H9 (cell line): ENCODE measurements at regions not wholly inside any gene's neighbourhood (a gene's known extent, or its start where the extent isn't known, plus 50 kb on each side); places are given as distances from the start of the nearest gene placed in this dataset.
"Not testable (repeated sequence)": the region's sequence is repeated elsewhere in the genome, so short reads cannot be mapped to it uniquely, and the experiment has no call there.

ENCODE experiments used
- DNase-seq: peaks from one replicate; pipeline ENCODE4 v3.0.0-alpha.2; 2017
- H2AFZ ChIP-seq: one replicate; pipeline ENCODE4 v1.6.1; 2013; ENCODE audit warnings: mild to moderate bottlenecking, low read length, control low read depth, moderate library complexity
- H2AK5ac ChIP-seq: 2 replicates; pipeline ENCODE4 v1.6.1; 2013; ENCODE audit warnings: low read length, control low read depth, mixed read lengths; ENCODE audit not compliant: insufficient read length
- H2BK120ac ChIP-seq: one replicate; pipeline ENCODE4 v1.6.1; 2013; ENCODE audit warnings: low read depth, mild to moderate bottlenecking, low read length, control low read depth, inconsistent platforms; ENCODE audit not compliant: poor library complexity, severe bottlenecking
- H2BK12ac ChIP-seq: 2 replicates; pipeline ENCODE4 v1.6.1; 2013; ENCODE audit warnings: low read length, control low read depth, mixed read lengths, low read depth; ENCODE audit not compliant: insufficient read length
- H2BK15ac ChIP-seq: 2 replicates; pipeline ENCODE4 v1.6.1; 2013; ENCODE audit warnings: low read depth, low read length, control low read depth
- H2BK20ac ChIP-seq: one replicate; pipeline ENCODE4 v1.6.1; 2013; ENCODE audit warnings: low read depth, mild to moderate bottlenecking, low read length, control low read depth, inconsistent platforms; ENCODE audit not compliant: poor library complexity, severe bottlenecking
- H2BK5ac ChIP-seq: 2 replicates; pipeline ENCODE4 v1.6.1; 2013; ENCODE audit warnings: low read length, control low read depth, mixed read lengths; ENCODE audit not compliant: insufficient read length
- H3K14ac ChIP-seq: 2 replicates; pipeline ENCODE4 v1.6.1; 2013; ENCODE audit warnings: low read length, control low read depth; ENCODE audit not compliant: insufficient read depth
- H3K18ac ChIP-seq: 2 replicates; pipeline ENCODE4 v1.6.1; 2013; ENCODE audit warnings: low read depth, mild to moderate bottlenecking, mixed read lengths, low read length, control low read depth; ENCODE audit not compliant: insufficient read length
- H3K23ac ChIP-seq: 2 replicates; pipeline ENCODE4 v1.6.1; 2013; ENCODE audit warnings: low read length, control low read depth, mixed read lengths, low read depth; ENCODE audit not compliant: insufficient read length
- H3K23me2 ChIP-seq: 2 replicates; pipeline ENCODE4 v1.6.1; 2013; ENCODE audit warnings: low read depth, mild to moderate bottlenecking, mixed read lengths, low read length, control low read depth; ENCODE audit not compliant: insufficient read length, poor library complexity, severe bottlenecking
- H3K27ac ChIP-seq: 2 replicates; pipeline ENCODE4 v1.5.1; 2013; ENCODE audit warnings: low read length, control low read depth, mixed read lengths, low read depth; ENCODE audit not compliant: insufficient read length
- H3K27me3 ChIP-seq: 2 replicates; pipeline ENCODE4 v1.6.1; 2013; ENCODE audit warnings: low read length, control low read depth, inconsistent platforms; ENCODE audit not compliant: insufficient read depth
- H3K4ac ChIP-seq: 2 replicates; pipeline ENCODE4 v1.6.1; 2013; ENCODE audit warnings: low read depth, mild to moderate bottlenecking, control low read depth, inconsistent platforms, low read length, moderate library complexity
- H3K4me1 ChIP-seq: 2 replicates; pipeline ENCODE4 v1.6.1; 2013; ENCODE audit warnings: low read length, control low read depth, inconsistent platforms; ENCODE audit not compliant: insufficient read depth
- H3K4me2 ChIP-seq: 2 replicates; pipeline ENCODE4 v1.6.1; 2013; ENCODE audit warnings: low read length, control low read depth, mixed read lengths; ENCODE audit not compliant: insufficient read length, insufficient read depth
- H3K56ac ChIP-seq: 2 replicates; pipeline ENCODE4 v1.6.1; 2013; ENCODE audit warnings: low read depth, mild to moderate bottlenecking, mixed read lengths, low read length, control low read depth; ENCODE audit not compliant: insufficient read length
- H3K79me1 ChIP-seq: 2 replicates; pipeline ENCODE4 v1.6.1; 2013; ENCODE audit warnings: low read depth, mild to moderate bottlenecking, moderate library complexity, low read length, control low read depth, inconsistent platforms; ENCODE audit not compliant: insufficient read depth, poor library complexity, severe bottlenecking
- H3K79me2 ChIP-seq: 2 replicates; pipeline ENCODE4 v1.6.1; 2013; ENCODE audit warnings: low read length, control low read depth, inconsistent platforms; ENCODE audit not compliant: insufficient read depth
- H3K9ac ChIP-seq: 2 replicates; pipeline ENCODE4 v1.6.1; 2013; ENCODE audit warnings: low read length, control low read depth, mixed read lengths; ENCODE audit not compliant: insufficient read length; ENCODE audit errors: extremely low read depth
- H3K9me3 ChIP-seq: one replicate; pipeline ENCODE4 v1.6.1; 2013; ENCODE audit warnings: low read depth, low read length, inconsistent platforms; ENCODE audit not compliant: control insufficient read depth
- H3T11ph ChIP-seq: one replicate; pipeline ENCODE4 v1.6.1; 2013; ENCODE audit warnings: mild to moderate bottlenecking, low read length, control low read depth, inconsistent platforms
- H4K20me1 ChIP-seq: one replicate; pipeline ENCODE4 v1.6.1; 2013; ENCODE audit not compliant: control insufficient read depth, insufficient read length, insufficient read depth
- H4K5ac ChIP-seq: 2 replicates; pipeline ENCODE4 v1.6.1; 2013; ENCODE audit warnings: low read depth, mild to moderate bottlenecking, mixed read lengths, low read length, control low read depth; ENCODE audit not compliant: insufficient read length
- H4K8ac ChIP-seq: replicated peaks from 2 replicates; pipeline ENCODE4 v1.6.1; 2013; ENCODE audit warnings: low read length, control low read depth, mixed read lengths, low read depth; ENCODE audit not compliant: insufficient read length
- H4K91ac ChIP-seq: 2 replicates; pipeline ENCODE4 v1.6.1; 2013; ENCODE audit warnings: low read depth, mild to moderate bottlenecking, moderate library complexity, mixed read lengths, low read length, control low read depth; ENCODE audit not compliant: insufficient read length
- H3K27ac Mint-ChIP-seq, 3 experiments: 2 replicates in 2 of 3; 3 replicates in 1 of 3; pipeline ENCODE4 v1.8.0; 2020 to 2021; ENCODE audit warnings: mixed read lengths in 3 of 3, mild to moderate bottlenecking in 1 of 3, moderate library complexity in 1 of 3
- H3K27me3 Mint-ChIP-seq: 2 replicates; pipeline ENCODE4 v1.8.0; 2021; ENCODE audit warnings: low read depth, mild to moderate bottlenecking, moderate library complexity, mixed read lengths
- H3K36me3 Mint-ChIP-seq, 3 experiments: 2 replicates in 2 of 3; 3 replicates in 1 of 3; pipeline ENCODE4 v1.8.0; 2020 to 2021; ENCODE audit warnings: low read depth in 3 of 3, mixed read lengths in 3 of 3; ENCODE audit not compliant: insufficient read depth in 1 of 3
- H3K4me1 Mint-ChIP-seq, 2 experiments: 2 replicates each; pipeline ENCODE4 v1.8.0; 2020; ENCODE audit warnings: mixed read lengths in 2 of 2
- H3K4me3 Mint-ChIP-seq, 2 experiments: 2 replicates in 1 of 2; 3 replicates in 1 of 2; pipeline ENCODE4 v1.8.0; 2020 to 2021; ENCODE audit warnings: mild to moderate bottlenecking in 2 of 2, mixed read lengths in 2 of 2, moderate library complexity in 1 of 2
- H3K9me3 Mint-ChIP-seq, 2 experiments: 2 replicates in 1 of 2; 3 replicates in 1 of 2; pipeline ENCODE4 v1.8.0; 2020; ENCODE audit warnings: mild to moderate bottlenecking in 2 of 2, mixed read lengths in 2 of 2, moderate library complexity in 1 of 2
- WGBS: extraction: QIAGEN DNeasy Blood & Tissue Kit; methylation state at CpG from one replicate; pipeline ENCODE4 v1.1.7; 2013; ENCODE audit warnings: missing lambda C conversion rate, low lambda C conversion rate, mixed read lengths; ENCODE audit not compliant: insufficient read length; ENCODE audit errors: extremely low coverage; 5-methylcytosine and 5-hydroxymethylcytosine counted together
- TF ChIP-seq, protein P1 (sequence below): fragments of 200-600 bp; sonication (generic); conservative IDR thresholded peaks from 3 replicates; pipeline ENCODE4 v1.8.0; 2021; ENCODE audit warnings: antibody characterized with exemption, mild to moderate bottlenecking

DNA sequence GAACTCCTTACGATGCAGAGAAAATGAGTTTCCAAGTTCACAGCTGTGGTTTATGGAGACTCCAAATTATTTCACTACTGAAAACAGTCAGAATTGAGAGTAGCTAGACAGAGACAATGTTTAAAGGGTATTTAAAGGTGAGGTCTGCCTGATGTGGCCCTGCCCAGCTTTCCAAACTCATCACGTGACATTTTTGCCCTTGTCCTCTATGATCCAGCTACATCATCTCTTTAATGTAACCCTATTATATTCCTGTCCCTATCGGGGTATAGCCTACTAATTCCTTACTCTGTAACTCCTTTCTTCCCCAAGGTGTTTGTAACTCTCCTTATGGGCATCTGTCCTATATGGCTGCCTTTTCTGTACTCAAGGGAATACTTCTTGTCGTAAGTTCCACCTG, 297.2 kb downstream of the GRXCR1 start:
- H2AK5ac ChIP-seq, result no peak overlapping the region
- H3K56ac ChIP-seq, result no peak overlapping the region
- Mint-ChIP-seq H3K27me3 (no peaks in the 10 kb centered on the region), H3K27ac (no peak overlapping the region), H3K4me3 (no peak overlapping the region), H3K4me1 (no peaks in the 10 kb centered on the region), H3K9me3 (no peaks in the 10 kb centered on the region; a peak in 1 of 5 replicates), H3K36me3 (no peaks in the 10 kb centered on the region)
- DNase-seq, result no peak
- H3K9ac ChIP-seq, result no peak overlapping the region
- no peaks in the 10 kb centered on the region for H3K9me3 ChIP-seq
- H4K5ac ChIP-seq, result no peak overlapping the region
- H3K4me2 ChIP-seq, result no peak overlapping the region
- no peak overlapping the region for H3T11ph ChIP-seq
- H2BK120ac ChIP-seq, result no peak overlapping the region
- no peaks in the 10 kb centered on the region for H4K20me1 ChIP-seq
- H2AFZ ChIP-seq, result no peak overlapping the region
- H2BK15ac ChIP-seq, result no peak overlapping the region
- H3K23me2 ChIP-seq, result no peaks in the 10 kb centered on the region
- H3K27me3 ChIP-seq, result no peaks in the 10 kb centered on the region
- H3K23ac ChIP-seq, result no peak overlapping the region
- H3K27ac ChIP-seq, result no peak overlapping the region
- no peak overlapping the region for H3K14ac ChIP-seq
- H4K8ac ChIP-seq, result no peak overlapping the region
- H3K18ac ChIP-seq, result no peak overlapping the region
- no CpG with 5 or more reads among the region's 4 CpGs for WGBS
- no peak overlapping the region for H2BK20ac ChIP-seq
- no peak overlapping the region for H2BK5ac ChIP-seq
- H3K4me1 ChIP-seq, result no peaks in the 10 kb centered on the region
- TF ChIP-seq, protein P1, sequence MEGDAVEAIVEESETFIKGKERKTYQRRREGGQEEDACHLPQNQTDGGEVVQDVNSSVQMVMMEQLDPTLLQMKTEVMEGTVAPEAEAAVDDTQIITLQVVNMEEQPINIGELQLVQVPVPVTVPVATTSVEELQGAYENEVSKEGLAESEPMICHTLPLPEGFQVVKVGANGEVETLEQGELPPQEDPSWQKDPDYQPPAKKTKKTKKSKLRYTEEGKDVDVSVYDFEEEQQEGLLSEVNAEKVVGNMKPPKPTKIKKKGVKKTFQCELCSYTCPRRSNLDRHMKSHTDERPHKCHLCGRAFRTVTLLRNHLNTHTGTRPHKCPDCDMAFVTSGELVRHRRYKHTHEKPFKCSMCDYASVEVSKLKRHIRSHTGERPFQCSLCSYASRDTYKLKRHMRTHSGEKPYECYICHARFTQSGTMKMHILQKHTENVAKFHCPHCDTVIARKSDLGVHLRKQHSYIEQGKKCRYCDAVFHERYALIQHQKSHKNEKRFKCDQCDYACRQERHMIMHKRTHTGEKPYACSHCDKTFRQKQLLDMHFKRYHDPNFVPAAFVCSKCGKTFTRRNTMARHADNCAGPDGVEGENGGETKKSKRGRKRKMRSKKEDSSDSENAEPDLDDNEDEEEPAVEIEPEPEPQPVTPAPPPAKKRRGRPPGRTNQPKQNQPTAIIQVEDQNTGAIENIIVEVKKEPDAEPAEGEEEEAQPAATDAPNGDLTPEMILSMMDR, result no peak
- no peak overlapping the region for H3K4ac ChIP-seq
- H3K79me2 ChIP-seq, result no peaks in the 10 kb centered on the region
- no peak overlapping the region for H2BK12ac ChIP-seq
- no peak overlapping the region for H4K91ac ChIP-seq
- H3K79me1 ChIP-seq, result no peaks in the 10 kb centered on the region

- H3K14ac ChIP-seq, H3K23ac ChIP-seq, H2BK15ac ChIP-seq, DNase-seq, H2BK120ac ChIP-seq, H3K27ac ChIP-seq, H4K91ac ChIP-seq, H3K36me3 Mint-ChIP-seq, H3K4me1 Mint-ChIP-seq, H3K9me3 ChIP-seq, H3T11ph ChIP-seq, H3K27me3 Mint-ChIP-seq, H3K27me3 ChIP-seq, H3K27ac Mint-ChIP-seq, H2BK12ac ChIP-seq, H2BK5ac ChIP-seq, H3K4ac ChIP-seq, H4K8ac ChIP-seq, H3K56ac ChIP-seq, H3K4me3 Mint-ChIP-seq, H3K9me3 Mint-ChIP-seq, H2BK20ac ChIP-seq, H4K20me1 ChIP-seq, H3K18ac ChIP-seq, H4K5ac ChIP-seq, H3K79me1 ChIP-seq, H3K4me1 ChIP-seq, H3K23me2 ChIP-seq, H3K4me2 ChIP-seq, H3K79me2 ChIP-seq, H2AFZ ChIP-seq, H3K9ac ChIP-seq, H2AK5ac ChIP-seq: not testable (repeated sequence)
- no CpG with 5 or more reads among the region's 1 CpG for WGBS
Measured at GRCh38 chr4:43212576-43212975, 320.1 kb downstream of the GRXCR1 start.
